Amygdala (tissue), 56 donors: ENCODE measurements at regions not wholly inside any gene's neighbourhood (a gene's known extent, or its start where the extent isn't known, plus 50 kb on each side); places are given as distances from the start of the nearest gene placed in this dataset.
"Not testable (repeated sequence)": the region's sequence is repeated elsewhere in the genome, so short reads cannot be mapped to it uniquely, and the experiment has no call there.

Source experiments
- DNase-seq, 56 donors: peaks; one replicate each; lab custom pipeline; 2025; lab: John Stamatoyannopoulos, UW

DNA sequence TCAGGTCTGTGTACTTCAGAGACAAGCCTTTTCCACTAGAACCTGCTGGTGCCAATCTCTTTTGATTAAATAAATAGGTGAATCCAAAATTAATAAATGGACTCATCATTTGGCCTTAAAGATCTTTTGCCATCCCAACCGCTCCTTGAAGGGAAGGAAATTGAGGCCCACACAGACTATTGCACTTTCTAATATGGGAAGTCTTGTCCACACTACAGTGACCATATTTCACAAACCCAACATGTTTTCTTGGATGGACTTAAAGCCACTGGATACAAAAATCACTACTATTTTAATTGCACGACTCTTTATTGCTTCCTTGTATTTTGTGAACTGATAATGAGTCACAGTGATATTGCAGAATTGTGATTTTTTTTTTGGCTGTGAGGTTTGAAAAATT is 135.0 kb downstream of the DIRAS2 start:
- DNase-seq: no peak

DNA sequence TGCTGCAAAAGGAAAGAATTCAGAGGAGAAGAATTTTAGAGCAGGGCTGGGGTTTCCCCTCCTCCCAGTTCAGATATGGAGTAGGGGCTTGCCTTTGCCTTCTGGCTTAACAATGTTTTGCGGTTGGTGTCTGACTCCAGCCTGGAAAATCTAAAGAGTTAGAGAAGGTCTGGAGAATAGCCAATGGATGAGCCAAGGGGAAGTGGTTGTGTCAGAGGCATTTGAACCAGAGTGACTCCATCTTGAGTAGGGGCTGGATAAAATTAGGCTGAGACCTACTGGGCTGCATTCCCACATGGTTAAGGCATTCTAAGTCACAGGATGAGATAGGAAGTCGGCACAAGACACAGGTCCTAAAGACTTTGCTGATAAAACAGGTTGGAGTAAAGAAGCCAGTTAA is 133.7 kb downstream of the DIRAS2 start:
- no peak for DNase-seq

DNA sequence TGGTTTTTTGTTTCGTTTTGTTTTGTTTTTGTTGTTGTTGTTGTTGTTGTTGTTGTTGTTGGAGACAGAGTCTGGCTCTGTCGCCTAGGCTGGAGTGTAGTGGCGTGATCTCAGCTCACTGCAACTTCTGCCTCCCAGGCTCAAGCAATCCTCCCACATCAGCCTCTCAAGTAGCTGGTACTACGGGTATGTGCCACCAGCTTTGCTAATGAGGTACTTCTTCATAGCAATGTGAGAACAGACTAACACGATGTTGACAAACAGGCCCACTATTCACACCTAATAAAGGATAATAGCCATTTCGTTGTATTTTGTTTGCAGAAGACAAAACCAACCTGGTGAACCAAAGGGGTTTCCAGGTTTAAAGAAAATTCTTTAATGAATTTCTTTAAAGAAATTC is 130.9 kb downstream of the DIRAS2 start:
- no peak for DNase-seq

DNA sequence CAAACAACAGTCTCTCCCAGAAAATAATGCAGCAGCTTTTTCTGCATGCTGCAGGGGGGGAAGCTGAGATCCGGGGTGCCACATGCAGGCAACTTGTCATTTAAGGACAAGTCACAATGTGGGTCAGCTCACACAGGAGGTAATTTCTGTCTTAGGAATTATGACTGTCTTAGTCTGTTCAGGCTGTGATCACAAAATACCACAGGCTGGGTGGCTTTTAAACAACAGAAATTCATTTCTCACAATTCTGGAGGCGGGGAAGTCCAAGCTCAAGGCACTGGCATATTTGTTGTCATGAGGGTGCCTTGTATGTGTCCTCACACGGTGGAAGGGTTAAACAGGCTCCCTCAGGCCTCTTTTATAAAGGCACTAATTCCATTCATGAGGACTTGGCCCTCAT is 127.7 kb downstream of the DIRAS2 start:
- DNase-seq: no peak

DNA sequence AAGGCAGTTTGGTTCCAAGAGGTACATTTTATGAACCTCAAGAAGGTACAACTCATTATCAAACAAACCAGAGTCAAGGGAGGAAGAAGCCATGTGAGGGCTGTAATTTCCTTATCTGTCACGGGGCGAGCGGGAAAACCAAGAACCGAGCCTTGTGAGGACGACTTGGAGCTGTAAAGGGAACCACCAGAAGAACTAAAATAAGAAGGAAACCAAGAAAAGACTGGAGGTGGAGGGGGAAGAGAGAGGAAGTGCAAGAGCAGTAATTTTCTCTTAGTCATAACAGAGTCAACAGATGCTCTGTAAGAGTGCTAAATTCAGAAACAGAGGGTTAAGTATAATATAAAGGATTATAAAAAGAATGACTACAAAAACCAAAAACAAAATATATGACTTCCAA is 127.1 kb downstream of the DIRAS2 start:
- DNase-seq: no peak

- DNase-seq: no peak
These were observed 125.5 kb downstream of the DIRAS2 start for GRCh38 chr9:90517103-90517502.

DNA sequence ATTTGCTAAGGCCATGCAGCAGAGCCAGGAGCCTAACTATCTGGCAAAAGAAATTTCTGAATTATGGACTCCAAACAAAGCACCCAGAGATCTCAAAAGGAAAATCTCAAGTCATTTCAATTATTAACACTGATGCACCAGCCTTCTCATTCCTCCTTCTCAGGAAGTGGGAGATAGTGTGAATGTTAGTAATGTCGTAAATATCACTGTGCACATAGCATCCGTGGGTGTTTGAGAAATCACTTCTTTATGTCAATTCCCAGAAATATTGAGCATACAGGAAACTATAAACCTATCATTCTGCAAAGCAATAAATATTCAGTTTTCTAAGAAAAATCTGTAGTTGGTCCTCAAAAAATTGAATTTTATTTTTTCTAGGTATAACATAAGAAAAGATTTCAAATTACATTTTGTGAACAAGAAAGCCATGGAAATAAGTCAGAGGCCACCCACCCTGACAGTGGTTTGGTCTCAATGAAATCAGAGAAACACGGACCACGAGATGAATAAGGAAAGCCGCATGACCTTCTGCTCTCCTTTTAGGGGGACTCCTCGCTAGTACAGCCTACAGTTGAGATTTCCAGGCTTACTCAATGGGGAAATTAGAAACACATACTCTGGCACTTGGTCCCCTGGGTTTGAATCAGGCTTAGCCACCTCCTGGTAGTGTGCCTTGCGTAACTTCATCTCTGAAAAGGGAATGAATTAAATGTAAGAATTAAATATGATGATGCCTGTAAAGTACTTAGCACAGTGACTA is 120.6 kb downstream of the DIRAS2 start:
- DNase-seq: no peak

GRCh38 chr9:90523958-90524357 is 118.7 kb downstream of the DIRAS2 start:
- DNase-seq: no peak

GRCh38 chr9:90526386-90526785 is 116.2 kb downstream of the DIRAS2 start:
- DNase-seq: no peak

GRCh38 chr9:90536094-90536493 is 106.5 kb downstream of the DIRAS2 start:
- not testable (repeated sequence) for DNase-seq

DNA sequence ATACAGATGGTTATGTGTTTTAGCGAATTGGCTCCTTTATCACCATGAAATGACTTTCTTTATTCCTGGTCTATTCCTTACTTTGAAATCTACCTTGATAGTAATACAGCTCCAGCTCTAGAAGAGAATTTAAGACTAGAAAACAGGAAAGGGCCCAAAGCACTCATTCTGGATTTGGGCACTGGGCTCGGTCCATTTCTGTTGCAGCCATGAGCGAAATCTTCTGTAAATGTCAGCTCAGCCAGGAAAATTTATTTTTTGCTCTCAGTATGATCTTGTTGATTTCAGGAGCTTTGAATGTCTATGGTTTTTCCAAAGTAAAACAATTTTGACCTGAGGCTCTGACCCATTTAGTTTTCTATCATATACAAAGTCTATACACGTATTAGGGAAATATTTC is 104.1 kb downstream of the DIRAS2 start:
- DNase-seq: no peak

GRCh38 chr9:90539286-90539685 is 103.3 kb downstream of the DIRAS2 start:
- no peak for DNase-seq

DNA sequence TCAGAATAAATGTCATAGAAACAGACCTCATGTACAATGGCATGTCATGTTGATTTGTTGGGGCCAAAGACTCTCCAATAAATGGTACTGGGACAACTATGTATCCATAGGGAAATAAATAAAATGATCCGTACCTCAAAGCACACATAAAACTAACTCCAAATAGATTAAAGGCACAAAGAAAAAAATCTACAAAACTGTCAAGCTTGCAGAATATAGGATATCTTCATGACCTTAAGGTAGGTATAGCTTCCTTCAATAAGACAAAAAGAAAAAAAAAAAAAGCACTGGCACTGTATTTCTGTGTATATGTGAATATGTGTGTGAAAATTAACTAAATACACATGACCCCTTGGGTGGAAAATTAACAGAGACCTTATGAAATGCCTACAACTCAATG is 101.9 kb downstream of the DIRAS2 start:
- DNase-seq: no peak

DNA sequence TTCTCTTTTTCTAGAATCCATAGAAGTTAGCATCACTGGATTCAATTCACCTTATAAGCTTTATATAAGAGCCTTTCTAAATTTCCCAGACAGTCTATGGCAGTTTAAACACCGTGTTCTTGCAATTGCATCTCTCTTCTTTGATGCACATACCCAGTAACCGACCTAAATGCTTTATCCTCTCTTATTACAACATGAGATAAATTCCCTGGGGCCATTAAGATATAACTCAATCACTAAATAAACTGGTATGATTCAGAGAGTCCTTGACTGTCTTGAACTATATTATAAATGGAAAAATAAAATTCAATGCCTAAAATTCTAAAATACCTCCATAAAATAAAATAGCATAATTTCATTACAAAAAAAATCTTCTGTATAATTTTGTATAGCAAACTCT is 98.1 kb downstream of the DIRAS2 start:
- DNase-seq: no peak

GRCh38 chr9:90546200-90546599 is 96.4 kb downstream of the DIRAS2 start:
- peak in 9 of 56 donors; percentile 1 to 40 (median 8) for DNase-seq

DNA sequence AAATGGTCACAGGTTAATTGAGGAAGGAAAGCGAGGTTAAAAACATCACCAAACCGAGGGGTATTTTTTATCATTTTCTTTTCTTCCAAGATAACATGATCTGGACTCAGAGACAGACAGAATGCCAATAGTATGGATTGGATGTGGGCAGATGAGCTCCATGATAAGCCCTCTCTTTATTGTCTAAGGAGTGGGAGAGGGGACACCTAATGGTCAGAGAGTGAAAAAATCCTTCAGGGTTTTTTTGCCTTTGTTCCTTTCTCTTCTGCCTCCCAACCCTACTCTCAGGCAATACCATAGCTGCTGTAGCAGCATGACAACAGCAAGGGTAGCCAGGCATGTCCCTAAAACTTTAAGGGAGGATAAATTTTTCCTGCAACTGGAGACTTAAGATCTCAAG is 94.7 kb downstream of the DIRAS2 start:
- DNase-seq: no peak

DNA sequence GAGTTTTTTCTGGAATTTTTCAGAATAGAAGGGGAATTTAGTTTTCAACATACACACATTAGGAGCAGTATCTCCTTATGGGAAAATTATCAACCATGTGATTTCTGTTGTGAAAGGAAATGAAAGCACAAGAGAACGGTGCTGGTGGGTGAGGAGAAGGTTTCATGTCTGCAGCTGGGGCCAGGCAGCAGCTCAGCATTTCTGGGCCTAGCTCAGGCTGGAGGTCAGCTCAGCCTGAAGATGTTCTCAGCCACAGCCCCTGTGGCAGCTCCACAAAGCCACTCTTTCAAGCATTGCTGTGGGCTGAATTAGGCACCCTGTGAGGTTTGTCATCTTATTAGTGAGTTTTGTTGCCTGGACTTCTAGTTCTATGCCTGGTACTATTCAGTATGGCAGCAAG is 90.3 kb downstream of the DIRAS2 start:
- no peak for DNase-seq

GRCh38 chr9:90555351-90556057 is 87.1 kb downstream of the DIRAS2 start:
- no peak for DNase-seq

DNA sequence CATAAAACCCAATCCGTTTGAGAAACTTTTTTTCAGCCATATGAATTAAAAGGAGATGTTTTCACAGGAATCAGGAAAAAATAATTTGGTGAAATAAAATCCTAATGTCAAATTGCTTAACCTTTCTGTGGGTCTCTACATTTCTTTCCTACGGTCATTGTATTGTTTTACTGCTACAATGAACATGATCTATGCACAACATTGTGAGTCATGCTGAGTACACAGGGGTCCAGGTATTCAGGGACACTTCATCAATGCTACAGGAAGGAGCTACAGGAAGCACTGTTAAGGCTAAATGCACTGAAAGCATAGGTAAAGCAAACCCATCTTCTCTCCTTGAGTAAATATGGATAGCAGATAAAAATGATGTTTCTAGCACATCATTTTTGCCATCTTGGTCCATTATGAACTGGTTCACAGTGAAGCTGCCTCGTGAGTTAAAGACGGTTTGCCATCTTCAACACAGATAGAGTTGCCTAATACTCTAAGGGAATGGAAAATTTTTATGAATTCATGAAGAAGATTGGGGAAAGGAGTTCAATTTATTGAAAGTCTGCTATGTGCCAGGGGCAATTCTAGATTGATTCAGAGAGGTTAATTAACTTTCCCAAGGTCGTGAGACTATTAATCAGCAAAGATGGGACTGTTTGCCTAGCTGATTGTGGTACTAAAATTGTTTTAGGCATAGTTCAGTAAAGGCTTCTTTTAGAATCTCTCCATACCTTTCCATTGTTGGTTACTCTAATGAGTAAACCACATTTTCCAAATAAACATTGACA is 85.5 kb downstream of the DIRAS2 start:
- DNase-seq: no peak

DNA sequence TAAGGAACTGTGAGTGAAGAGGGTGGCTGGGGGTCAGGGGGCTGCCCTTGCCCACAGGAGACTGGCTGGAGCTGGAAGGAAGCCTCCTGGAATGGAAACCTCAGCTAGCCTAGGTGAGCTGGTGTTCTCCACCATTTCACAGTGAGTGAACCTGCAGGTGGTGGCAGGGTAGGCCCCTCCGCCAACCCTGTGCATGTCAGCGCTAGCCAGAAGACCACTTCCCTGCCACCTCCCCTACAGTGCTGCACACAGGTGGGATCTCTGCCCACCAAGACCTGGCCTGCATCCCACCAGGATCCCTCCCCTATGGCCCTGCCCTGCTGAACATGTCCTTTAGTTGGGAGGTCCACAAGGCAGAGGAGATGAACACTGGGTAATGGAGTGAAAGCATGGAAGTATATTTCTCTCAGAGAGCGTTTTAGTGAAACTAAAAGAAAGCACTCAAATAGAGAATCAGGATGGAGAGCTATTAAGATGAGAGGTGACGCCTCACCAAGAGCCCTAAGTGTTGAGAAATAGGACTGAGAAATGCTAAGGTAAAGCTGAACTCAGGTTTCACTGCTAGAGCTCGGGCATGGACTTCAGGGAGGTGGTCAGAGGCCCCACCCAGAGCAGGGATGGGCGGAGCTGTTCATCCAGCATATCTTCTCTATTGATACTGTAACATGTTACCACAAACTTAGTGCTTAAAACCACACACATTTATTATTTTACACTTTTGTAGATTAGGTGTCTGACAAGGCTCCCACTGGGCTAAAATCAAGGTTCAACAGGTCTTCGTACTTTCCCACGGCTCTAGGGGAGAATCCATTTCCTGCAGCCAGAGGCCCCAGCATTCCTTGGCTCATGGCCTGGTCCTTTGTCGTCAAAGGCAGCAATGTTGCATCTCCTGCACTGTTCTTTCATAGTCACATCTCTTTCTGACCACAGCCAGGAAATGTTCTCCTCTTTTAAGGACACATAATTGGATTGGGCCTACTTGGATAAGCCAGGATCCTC is 83.2 kb downstream of the DIRAS2 start:
- no peak for DNase-seq
